ENCODE measurements at regions not wholly inside any gene's neighbourhood (a gene's known extent, or its start where the extent isn't known, plus 50 kb on each side); places are given as distances from the start of the nearest gene placed in this dataset.

- Histone ChIP-seq H3K27me3 (no peaks in the 10 kb centered on the region), H3K4me1 (no peaks in the 10 kb centered on the region), H3K36me3 (no peaks in the 10 kb centered on the region), H3K27ac (no peak overlapping the region), H3K9me3 (peaks cover 0 to 61% (median 0%) of the 10 kb centered on the region in 11 donors), H3K4me3 (no peak overlapping the region)
- ATAC-seq = no peak
- 77 to 87% methylated on average over 4 of the region's 4 CpGs for WGBS, 2 donors
- intact Hi-C loops (cut with DNase I) = no loop called here
- TF ChIP-seq CTCF (IDR thresholded peaks at IDR 0.05) = no peak
- DNase-seq = no peak
These were observed 239.0 kb downstream of the ASCL1 start for GRCh38 chr12:103196467-103196866.

DNA sequence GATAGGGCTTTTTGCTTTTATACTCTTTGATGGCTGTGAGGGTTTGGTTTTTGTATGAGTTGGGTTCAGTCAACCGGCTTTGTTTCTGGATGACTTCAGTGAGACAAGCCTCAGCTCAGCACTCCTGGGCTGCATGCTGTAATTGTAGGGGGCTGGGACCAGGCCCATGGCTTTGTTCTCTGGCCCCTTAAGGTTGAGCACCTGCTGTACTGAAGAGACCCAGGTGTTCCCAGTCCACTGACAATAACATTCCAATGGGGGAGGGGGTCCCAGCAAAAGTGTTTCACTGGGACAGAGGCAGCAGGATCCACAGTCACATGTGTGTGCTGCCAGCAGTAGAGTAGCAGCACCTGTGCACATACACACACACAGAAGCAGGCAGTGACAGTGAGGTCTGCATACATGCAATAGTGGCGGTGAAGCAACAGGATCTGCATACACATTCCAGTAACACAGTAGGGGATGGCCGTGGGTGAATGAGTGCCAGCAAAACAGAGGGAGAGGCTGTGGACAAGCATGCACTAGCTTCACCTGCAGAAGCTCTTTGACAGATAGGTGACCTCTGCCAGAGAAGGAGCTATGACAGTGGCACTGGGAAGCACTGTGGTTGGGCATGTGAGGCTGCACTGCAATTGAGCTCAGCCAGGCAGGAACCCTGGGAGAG lies 240.4 kb downstream of the ASCL1 start:
- peaks cover 0 to 51% (median 0%) of the 10 kb centered on the region in 11 donors for H3K9me3 ChIP-seq
- 76 to 78% methylated on average over 3 of the region's 3 CpGs for WGBS, 2 donors
- DNase-seq = no peak
- intact Hi-C loops (cut with DNase I) = no loop called here
- no peak for TF ChIP-seq CTCF (IDR thresholded peaks at IDR 0.05)
- ATAC-seq = no peak
- H3K27ac ChIP-seq = no peak overlapping the region
- no peak overlapping the region for H3K4me3 ChIP-seq
- no peaks in the 10 kb centered on the region for H3K4me1 ChIP-seq
- no peaks in the 10 kb centered on the region for H3K27me3 ChIP-seq
- H3K36me3 ChIP-seq = no peaks in the 10 kb centered on the region

DNA sequence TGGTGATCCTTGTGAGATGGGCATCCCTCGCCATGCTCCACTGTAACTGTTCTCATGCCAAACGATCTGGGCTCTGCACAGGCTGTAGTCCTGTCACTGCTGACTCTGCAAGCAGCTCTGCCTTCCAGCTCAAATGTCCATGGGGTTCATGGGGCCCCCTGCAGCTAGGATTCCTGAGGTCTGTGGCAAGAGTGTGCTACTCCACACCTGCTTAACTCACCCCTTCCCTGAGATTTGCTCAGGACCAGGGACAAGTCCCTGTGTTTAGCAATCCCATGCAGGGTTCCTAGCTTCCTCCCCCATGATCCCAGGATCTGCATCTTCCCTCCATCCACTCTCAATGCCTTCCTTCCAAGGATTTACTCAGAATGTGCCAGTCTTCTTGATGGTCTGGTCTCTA lies 241.0 kb downstream of the ASCL1 start:
- Histone ChIP-seq H3K36me3 (no peaks in the 10 kb centered on the region), H3K27ac (no peak overlapping the region), H3K9me3 (peaks cover 0 to 51% (median 0%) of the 10 kb centered on the region in 11 donors), H3K4me1 (no peaks in the 10 kb centered on the region), H3K4me3 (no peak overlapping the region), H3K27me3 (no peaks in the 10 kb centered on the region)
- DNase-seq (no peak), ATAC-seq (no peak)
- intact Hi-C loops (cut with DNase I) = no loop called here
- 24 to 82% methylated on average over 2 of the region's 2 CpGs for WGBS, 2 donors
- TF ChIP-seq CTCF (IDR thresholded peaks at IDR 0.05) = no peak

DNA sequence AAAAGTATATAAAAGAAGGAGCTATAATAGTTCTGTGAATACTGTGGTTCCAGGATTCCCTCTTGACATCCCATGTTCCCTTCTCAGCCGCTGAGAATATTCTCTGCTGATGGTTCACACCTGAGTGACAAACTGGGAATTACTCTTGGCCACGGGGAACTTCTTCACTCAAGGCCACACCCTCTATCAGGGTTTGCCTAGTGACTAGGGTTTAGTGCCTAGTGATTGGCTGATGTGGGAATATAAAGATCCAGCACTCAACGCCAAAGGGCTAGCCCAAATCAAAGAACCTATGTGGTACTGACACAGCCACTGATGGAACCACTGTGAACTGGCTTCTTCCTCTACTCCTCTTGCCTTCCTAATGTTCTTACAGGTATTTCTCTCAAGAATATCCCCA lies 248.4 kb downstream of the ASCL1 start:
- no peak for TF ChIP-seq CTCF (IDR thresholded peaks at IDR 0.05)
- peaks cover 0 to 13% (median 0%) of the 10 kb centered on the region in 11 donors for H3K9me3 ChIP-seq
- no peak overlapping the region for H3K27ac ChIP-seq

More for the DNA sequence above, 248.4 kb downstream of the ASCL1 start:
- 61 to 72% methylated on average over 3 of the region's 3 CpGs for WGBS, 2 donors
- intact Hi-C loops (cut with DNase I) = no loop called here
- Histone ChIP-seq H3K36me3 (no peaks in the 10 kb centered on the region), H3K4me3 (no peak overlapping the region), H3K4me1 (no peaks in the 10 kb centered on the region), H3K27me3 (no peaks in the 10 kb centered on the region)
- DNase-seq (no peak), ATAC-seq (no peak)
